ENCODE measurements at regions not wholly inside any gene's neighbourhood (a gene's known extent, or its start where the extent isn't known, plus 50 kb on each side); places are given as distances from the start of the nearest gene placed in this dataset.

GRCh38 chr5:92460505-92460904 lies 1077.4 kb upstream of the ARRDC3 start:
- no peak for DNase-seq

GRCh38 chr5:92459654-92460053 lies 1076.5 kb upstream of the ARRDC3 start:
- DNase-seq = no peak

DNA sequence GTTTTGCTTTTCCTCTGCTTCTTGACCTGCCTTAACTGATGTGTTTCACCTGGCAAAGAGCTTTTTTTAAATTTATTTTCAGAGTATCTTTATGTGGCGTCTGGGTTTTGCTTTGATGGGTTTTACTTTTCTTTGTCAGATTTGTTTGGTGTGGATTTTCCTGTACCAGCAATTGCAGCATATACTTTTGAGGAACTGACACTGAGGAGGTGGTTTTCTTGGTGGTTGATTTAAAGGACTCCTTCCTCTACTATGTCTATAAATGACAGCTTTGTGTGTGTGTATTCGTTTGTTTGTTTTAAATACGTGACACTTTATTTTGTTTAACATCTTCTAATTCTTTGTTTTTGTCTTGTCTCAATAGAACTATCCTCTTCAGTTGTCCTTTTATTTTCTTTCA lies 1071.9 kb upstream of the ARRDC3 start:
- no peak for DNase-seq

GRCh38 chr5:92444888-92445287 lies 1061.8 kb upstream of the ARRDC3 start:
- no peak for DNase-seq

GRCh38 chr5:92435781-92436180 lies 1052.7 kb upstream of the ARRDC3 start:
- DNase-seq = no peak

DNA sequence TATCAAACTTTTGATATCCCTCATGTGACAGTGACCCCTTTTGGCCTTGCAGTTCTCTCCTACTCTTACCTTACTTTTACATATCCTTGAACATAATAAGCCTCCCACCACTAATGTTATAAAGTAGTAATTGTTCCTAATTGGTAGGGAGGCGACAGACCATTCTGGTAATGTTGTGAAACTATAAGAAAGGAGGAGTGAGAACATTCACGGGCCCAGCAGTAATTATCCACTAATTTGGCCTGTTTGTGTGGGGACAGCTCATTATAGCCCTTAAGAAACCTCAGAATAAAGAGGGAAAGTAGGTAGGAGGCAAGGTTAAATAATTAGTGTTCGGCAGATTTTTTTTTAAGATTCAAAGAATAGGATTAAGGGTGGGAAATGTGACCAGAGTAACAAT lies 1046.5 kb upstream of the ARRDC3 start:
- no peak for DNase-seq

DNA sequence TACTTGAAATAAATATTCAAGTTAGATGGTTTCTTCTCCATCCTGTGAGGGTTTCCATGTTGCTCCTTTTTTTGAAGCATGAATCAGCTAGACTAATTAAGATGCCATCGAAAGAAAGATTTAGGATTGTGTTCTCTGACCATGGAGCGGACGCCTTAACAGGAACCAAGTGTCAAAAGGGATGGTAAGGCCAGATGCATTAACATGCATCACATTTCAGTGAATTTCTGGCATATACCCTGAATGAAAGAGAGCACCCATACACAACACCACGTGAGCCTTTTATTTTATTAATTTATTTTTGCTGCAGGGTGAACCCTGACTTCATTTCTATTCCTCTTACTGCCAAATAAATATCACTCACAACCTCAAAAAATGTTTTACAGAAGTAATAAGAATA lies 1045.3 kb upstream of the ARRDC3 start:
- no peak for DNase-seq

- no peak for DNase-seq
Observed at GRCh38 chr5:92424785-92425426, 1041.8 kb upstream of the ARRDC3 start.

DNA sequence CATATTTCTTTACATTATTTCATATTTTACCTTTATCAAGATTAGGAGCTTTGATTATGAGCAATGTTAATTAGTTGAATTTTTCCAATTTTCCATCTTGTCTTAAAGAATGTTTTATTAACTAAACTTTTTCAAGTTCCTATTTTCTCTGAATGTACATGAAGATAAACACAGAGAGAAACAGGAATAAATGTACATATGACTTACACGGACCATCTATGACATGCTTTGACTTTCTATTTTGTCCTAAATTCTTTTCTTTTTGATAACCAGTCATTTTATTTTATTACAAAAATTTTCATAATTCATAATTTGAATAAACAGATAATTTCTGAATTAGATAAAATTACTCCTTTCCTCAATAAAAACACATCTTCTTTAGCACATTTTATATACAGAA lies 1038.8 kb upstream of the ARRDC3 start:
- no peak for DNase-seq

- DNase-seq = no peak
Observed at GRCh38 chr5:92421196-92421595, 1038.1 kb upstream of the ARRDC3 start.

DNA sequence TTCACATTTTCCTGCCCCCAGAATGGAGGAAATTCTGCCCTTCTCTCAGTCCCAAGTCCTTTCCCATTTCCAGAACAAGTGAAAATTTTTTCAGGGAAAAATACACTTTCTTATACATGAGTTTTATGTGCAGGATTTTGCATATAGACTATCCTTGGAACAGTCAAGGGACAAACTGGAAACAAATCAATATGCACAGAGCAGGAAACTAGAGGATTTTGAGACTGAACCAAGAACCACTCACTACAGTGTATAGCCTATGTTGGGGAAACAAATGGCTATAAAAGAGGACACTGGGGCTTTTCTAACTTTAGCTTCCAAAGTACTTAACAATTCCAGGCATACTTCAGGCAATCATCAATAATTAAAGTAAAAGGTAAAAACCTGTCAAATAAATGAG lies 1036.1 kb upstream of the ARRDC3 start:
- no peak for DNase-seq

GRCh38 chr5:92418341-92418740 lies 1035.2 kb upstream of the ARRDC3 start:
- no peak for DNase-seq

- no peak for DNase-seq
Observed at GRCh38 chr5:92409134-92409533, 1026.0 kb upstream of the ARRDC3 start.

GRCh38 chr5:92402956-92403702 lies 1020.0 kb upstream of the ARRDC3 start:
- DNase-seq = no peak

- DNase-seq = no peak
Observed at GRCh38 chr5:92402045-92402444, 1018.9 kb upstream of the ARRDC3 start.

GRCh38 chr5:92401492-92401891 lies 1018.4 kb upstream of the ARRDC3 start:
- no peak for DNase-seq

DNA sequence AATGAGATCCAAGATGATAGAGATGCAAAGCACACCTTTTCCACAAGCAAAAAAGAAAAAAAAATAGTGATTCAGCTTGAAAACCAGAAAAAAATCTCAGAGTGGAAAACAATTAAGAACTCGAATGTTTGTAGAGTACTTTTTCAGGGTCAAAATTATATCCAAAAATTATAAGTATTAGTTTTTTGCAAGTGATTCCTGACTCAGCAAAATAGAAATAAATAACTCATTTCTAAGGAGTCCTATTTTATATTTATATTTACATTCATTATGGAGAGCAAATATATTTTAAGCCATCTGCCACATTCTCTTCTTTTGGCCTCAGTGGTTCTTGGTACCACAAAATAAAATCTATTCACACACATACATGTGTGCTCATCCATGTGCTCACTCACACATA lies 1011.8 kb upstream of the ARRDC3 start:
- DNase-seq = no peak

DNA sequence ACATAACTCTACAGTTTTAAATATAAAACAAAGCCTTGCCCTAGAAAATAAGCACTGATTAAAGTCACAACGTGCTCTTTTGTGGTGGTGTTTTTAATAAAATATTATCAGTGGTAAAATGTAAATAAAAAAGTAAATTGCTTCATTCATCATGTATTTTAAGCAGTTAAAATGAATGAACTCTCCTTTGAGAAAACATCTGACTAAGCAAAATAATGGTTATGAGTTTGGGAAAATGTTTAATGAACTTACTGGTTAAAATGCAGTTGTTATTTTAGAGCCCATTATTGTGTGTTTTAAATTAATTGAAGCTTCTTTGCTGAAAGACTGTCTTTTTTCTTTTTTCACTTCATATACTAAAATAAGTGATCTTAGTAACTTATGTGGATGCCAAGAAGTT lies 1007.5 kb upstream of the ARRDC3 start:
- DNase-seq = no peak

DNA sequence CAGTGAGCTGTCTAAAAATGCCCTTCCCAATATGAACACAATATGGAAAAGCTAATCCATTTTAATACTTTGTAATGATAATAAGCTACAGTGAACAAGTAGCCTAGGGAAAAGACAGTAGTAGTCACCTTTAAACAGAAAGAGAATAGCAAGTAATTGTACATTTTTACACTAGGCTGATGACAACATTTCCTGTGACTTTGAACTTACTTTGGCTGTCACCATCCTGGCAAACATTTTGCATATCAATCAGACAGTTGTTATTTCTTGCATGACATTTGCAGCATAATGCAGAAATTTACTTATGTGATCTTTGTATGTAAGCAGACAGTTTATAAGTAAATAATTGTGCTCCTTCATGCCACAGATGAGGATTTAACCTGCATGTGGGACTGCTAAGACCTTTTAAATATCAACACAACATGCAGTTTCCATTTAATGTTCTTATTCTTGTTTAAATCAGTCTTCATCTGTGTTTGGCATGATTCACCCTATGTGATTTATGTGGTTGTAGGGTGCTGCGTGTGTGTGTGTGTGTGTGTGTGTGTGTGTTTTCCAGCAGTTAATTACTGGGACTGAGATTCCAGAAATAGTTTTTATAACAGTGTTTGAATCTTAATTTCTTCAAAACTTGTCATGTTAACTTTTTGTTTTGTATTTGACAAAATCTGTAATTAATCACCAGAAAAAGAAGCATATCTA lies 997.1 kb upstream of the ARRDC3 start:
- no peak for DNase-seq

DNA sequence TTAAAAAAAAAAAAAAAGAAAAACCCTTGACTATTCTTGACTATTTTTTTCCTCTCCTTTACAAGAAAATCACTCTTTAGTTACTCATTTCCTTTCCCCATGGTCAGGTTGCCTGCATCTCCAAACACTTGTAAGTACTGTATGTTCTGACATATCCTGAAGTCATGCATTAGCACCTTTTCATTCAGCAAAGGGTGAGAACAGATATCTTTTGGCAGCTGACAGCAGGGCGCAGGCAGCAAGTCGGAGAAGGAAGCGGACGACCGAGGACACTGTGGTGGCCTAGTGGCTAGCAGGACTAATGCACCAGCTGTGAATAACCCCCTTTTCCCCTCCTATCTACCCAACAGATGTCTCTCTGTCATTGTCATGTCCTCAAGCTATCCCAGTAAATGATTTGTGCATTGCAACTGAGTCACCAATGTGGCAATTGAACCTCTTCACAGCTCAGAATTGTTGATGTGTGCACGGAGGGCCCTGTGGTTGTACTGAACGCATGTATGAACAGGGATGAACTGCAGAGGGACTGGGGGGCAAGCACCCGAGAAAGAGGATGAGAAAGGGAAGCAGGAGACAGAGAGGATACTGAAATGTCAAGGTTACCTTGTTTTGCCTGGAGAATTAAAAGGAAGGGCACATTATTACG lies 996.0 kb upstream of the ARRDC3 start:
- DNase-seq = peak; percentile 63

GRCh38 chr5:92374859-92375258 lies 991.7 kb upstream of the ARRDC3 start:
- no peak for DNase-seq

DNA sequence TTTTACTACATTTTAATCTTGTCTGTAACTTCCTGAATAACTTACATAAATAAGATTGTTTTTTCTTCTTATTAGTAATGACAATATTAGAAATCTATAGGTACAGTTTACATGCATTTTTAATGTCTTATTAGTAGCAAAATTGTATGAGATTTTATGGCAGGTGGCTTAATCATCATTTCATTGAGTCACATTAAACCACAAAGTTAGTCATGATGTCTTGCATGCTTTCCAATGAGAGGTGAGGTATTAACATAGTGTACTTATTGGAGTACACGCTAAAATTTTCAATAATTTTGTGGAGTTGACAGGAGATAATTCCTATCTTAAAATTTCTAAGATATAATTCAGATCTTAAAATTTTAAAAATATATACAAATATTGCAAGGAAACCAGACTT lies 989.6 kb upstream of the ARRDC3 start:
- DNase-seq = no peak

- no peak for DNase-seq
Observed at GRCh38 chr5:92371889-92372235, 988.7 kb upstream of the ARRDC3 start.

Measured in islet precursor cell (in vitro differentiated cells).